ENCODE measurements at regions not wholly inside any gene's neighbourhood (a gene's known extent, or its start where the extent isn't known, plus 50 kb on each side); places are given as distances from the start of the nearest gene placed in this dataset.
"Not testable (repeated sequence)": the region's sequence is repeated elsewhere in the genome, so short reads cannot be mapped to it uniquely, and the experiment has no call there.

GRCh38 chr6:12635813-12636212 is 80.8 kb upstream of the PHACTR1 start:
- Histone ChIP-seq H3K27ac (no peak overlapping the region), H3K36me3 (no peaks in the 10 kb centered on the region), H3K4me1 (peaks cover 0 to 2% (median 0%) of the 10 kb centered on the region in 3 donors), H3K4me3 (no peak overlapping the region), H3K9me3 (no peaks in the 10 kb centered on the region), H3K27me3 (peaks cover 0 to 3% (median 0%) of the 10 kb centered on the region in 4 donors)
- TF ChIP-seq POLR2A (IDR thresholded peaks at IDR 0.05) (no peak), CTCF (IDR thresholded peaks at IDR 0.05) (no peak)
- intact Hi-C loops (cut with DNase I): loop anchor here (10.0 kb wide), 1 partner anchor 259 kb away; no protein-coding TSS in a partner anchor
- no peak for DNase-seq
- WGBS, 2 donors: 47% methylated on average over 3 of the region's 3 CpGs

DNA sequence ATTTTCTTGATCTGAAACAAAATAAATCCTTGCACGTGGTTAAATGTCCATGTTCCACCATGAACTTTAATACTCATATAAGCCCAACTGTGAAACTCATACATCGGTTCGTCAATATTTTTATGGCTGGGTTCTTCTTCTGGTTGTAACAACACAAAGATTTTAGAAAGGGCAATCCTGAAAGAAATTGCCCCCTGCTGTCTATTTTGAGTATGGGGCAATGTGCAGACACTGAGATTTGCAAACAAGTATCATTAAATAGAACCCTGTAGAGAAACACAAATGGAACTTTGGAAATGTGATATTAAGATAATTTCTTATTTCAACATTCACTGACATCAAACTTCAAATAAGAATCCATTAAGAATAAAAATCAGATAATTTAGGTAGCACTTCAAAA is 80.2 kb upstream of the PHACTR1 start:
- Histone ChIP-seq H3K9me3 (peaks cover 0 to under 1% (median 0%) of the 10 kb centered on the region in 3 donors), H3K27ac (no peak overlapping the region), H3K4me3 (no peak overlapping the region), H3K36me3 (no peaks in the 10 kb centered on the region), H3K4me1 (peaks cover 0 to 2% (median 0%) of the 10 kb centered on the region in 3 donors), H3K27me3 (peaks cover 0 to 3% (median 0%) of the 10 kb centered on the region in 4 donors)
- intact Hi-C loops (cut with DNase I): loop anchor here (10.0 kb wide), 1 partner anchor 258 kb away; no protein-coding TSS in a partner anchor
- DNase-seq: no peak
- 86 to 92% methylated on average over 3 of the region's 3 CpGs for WGBS, 2 donors
- TF ChIP-seq POLR2A (IDR thresholded peaks at IDR 0.05) (no peak), CTCF (IDR thresholded peaks at IDR 0.05) (no peak)

DNA sequence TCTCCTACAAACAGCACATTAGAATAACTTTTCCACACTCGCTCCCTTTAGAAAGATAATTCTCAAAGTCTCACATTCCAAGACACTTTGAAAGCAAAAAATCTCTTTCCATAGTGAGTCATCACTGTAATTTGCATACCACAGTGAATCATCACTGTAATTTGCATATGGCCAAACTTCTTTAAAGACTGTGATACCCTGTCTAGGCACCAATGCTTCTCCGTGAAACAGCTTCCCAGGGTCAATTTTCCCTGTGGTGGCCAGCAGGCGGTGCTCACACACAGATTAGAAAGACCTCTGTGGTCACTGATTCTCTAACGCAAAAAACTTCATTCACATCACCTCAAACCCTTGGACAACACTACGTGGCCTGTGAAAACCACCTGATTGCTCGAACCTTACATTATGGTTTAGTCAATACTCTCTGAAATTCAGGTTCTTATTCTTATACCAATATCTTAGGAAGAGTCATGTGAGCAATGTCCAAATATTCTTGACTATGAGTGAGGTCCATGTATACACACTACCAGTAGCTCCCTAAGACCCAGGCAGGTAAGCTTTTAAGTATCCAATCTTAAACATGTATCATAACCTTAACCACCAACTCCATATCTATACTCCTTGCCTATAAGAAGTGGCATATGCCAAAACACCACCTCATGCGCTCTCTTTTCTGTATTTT is 78.5 kb upstream of the PHACTR1 start:
- TF ChIP-seq POLR2A (IDR thresholded peaks at IDR 0.05) (no peak), CTCF (IDR thresholded peaks at IDR 0.05) (peak in 5 of 6 experiments; percentile 44 to 71 (median 53))
- no peak overlapping the region for H3K4me3 ChIP-seq
- no peak overlapping the region for H3K27ac ChIP-seq
- WGBS, 2 donors: 20 to 21% methylated on average over 7 of the region's 7 CpGs
- H3K4me1 ChIP-seq: peaks cover 0 to 2% (median 0%) of the 10 kb centered on the region in 3 donors
- intact Hi-C loops (cut with DNase I): loop anchor here (10.0 kb wide), 1 partner anchor 257 kb away; no protein-coding TSS in a partner anchor
- H3K27me3 ChIP-seq: peaks cover 0 to 3% (median 0%) of the 10 kb centered on the region in 4 donors
- no peaks in the 10 kb centered on the region for H3K36me3 ChIP-seq
- DNase-seq: no peak
- H3K9me3 ChIP-seq: peaks cover 0 to 7% (median 0%) of the 10 kb centered on the region in 3 donors

- Histone ChIP-seq H3K36me3 (no peaks in the 10 kb centered on the region), H3K4me1 (peaks cover 0 to 2% (median 0%) of the 10 kb centered on the region in 3 donors), H3K27ac (no peak overlapping the region), H3K4me3 (no peak overlapping the region), H3K9me3 (peaks cover 0 to 7% (median 0%) of the 10 kb centered on the region in 3 donors), H3K27me3 (peaks cover 0 to 3% (median 0%) of the 10 kb centered on the region in 4 donors)
- 17 to 85% methylated on average over 1 of the region's 1 CpG for WGBS, 2 donors
- intact Hi-C loops (cut with DNase I): no loop called here
- TF ChIP-seq POLR2A (IDR thresholded peaks at IDR 0.05): no peak
- no peak for TF ChIP-seq CTCF (IDR thresholded peaks at IDR 0.05)
- DNase-seq: no peak
Measured at GRCh38 chr6:12640438-12640837, 76.1 kb upstream of the PHACTR1 start.

GRCh38 chr6:12641785-12642184 is 74.8 kb upstream of the PHACTR1 start:
- H3K27ac ChIP-seq; H3K27me3 ChIP-seq; H3K4me3 ChIP-seq; H3K9me3 ChIP-seq; H3K4me1 ChIP-seq; intact Hi-C loops (cut with DNase I); H3K36me3 ChIP-seq; DNase-seq: not testable (repeated sequence)
- 78 to 80% methylated on average over 2 of the region's 2 CpGs for WGBS, 2 donors

Data from esophagus squamous epithelium (tissue), 5 donors.